GM19043 (cell line): ENCODE measurements at regions not wholly inside any gene's neighbourhood (a gene's known extent, or its start where the extent isn't known, plus 50 kb on each side); places are given as distances from the start of the nearest gene placed in this dataset.

Source experiments
- ATAC-seq: cut with Tn5 transposase; IDR thresholded peaks from one replicate; pipeline ENCODE4 v1.9.1; 2021; ENCODE audit warnings: low read depth; ENCODE audit not compliant: unreplicated experiment

GRCh38 chr17:74059479-74060240 is 143.8 kb upstream of the RPL38 start:
- no peak for ATAC-seq

- ATAC-seq = no peak
Measured at GRCh38 chr17:74061758-74062157, 141.7 kb upstream of the RPL38 start.

- no peak for ATAC-seq
Measured at GRCh38 chr17:74062234-74062633, 141.2 kb upstream of the RPL38 start.

- ATAC-seq = no peak
Measured at GRCh38 chr17:74063439-74063838, 140.0 kb upstream of the RPL38 start.

- ATAC-seq = no peak
Measured at GRCh38 chr17:74070374-74070773, 133.1 kb upstream of the RPL38 start.

- ATAC-seq = no peak
Measured at GRCh38 chr17:74070998-74071679, 132.3 kb upstream of the RPL38 start.

- ATAC-seq = no peak
Measured at GRCh38 chr17:74072340-74072739, 131.1 kb upstream of the RPL38 start.

GRCh38 chr17:74076446-74076845 is 127.0 kb upstream of the RPL38 start:
- no peak for ATAC-seq

GRCh38 chr17:74077231-74077630 is 126.2 kb upstream of the RPL38 start:
- no peak for ATAC-seq

GRCh38 chr17:74078363-74078941 is 125.0 kb upstream of the RPL38 start:
- ATAC-seq = no peak

- ATAC-seq = no peak
Measured at GRCh38 chr17:74079537-74080300, 123.8 kb upstream of the RPL38 start.

- ATAC-seq = no peak
Measured at GRCh38 chr17:74080656-74081582, 122.6 kb upstream of the RPL38 start.

GRCh38 chr17:74082886-74083285 is 120.6 kb upstream of the RPL38 start:
- ATAC-seq = no peak

GRCh38 chr17:74083321-74083720 is 120.2 kb upstream of the RPL38 start:
- ATAC-seq = no peak

- ATAC-seq = no peak
Measured at GRCh38 chr17:74085434-74085833, 118.0 kb upstream of the RPL38 start.

- no peak for ATAC-seq
Measured at GRCh38 chr17:74087002-74087585, 116.4 kb upstream of the RPL38 start.

- ATAC-seq = no peak
Measured at GRCh38 chr17:74088285-74088933, 115.1 kb upstream of the RPL38 start.

GRCh38 chr17:74088934-74089329 is 114.5 kb upstream of the RPL38 start:
- no peak for ATAC-seq

- no peak for ATAC-seq
Measured at GRCh38 chr17:74089380-74089779, 114.1 kb upstream of the RPL38 start.
